Ammon's horn (tissue), 1 donor: ENCODE measurements at regions not wholly inside any gene's neighbourhood (a gene's known extent, or its start where the extent isn't known, plus 50 kb on each side); places are given as distances from the start of the nearest gene placed in this dataset.
"Not testable (repeated sequence)": the region's sequence is repeated elsewhere in the genome, so short reads cannot be mapped to it uniquely, and the experiment has no call there.

Source experiments
- DNase-seq: peaks from one replicate; pipeline ENCODE4 v3.0.0-alpha.2; 2016; ENCODE audit warnings: low spot score

- no peak for DNase-seq
These were observed 155.0 kb downstream of the CYSLTR2 start for GRCh38 chr13:48808683-48809082.

GRCh38 chr13:48810013-48810412, 156.3 kb downstream of the CYSLTR2 start:
- no peak for DNase-seq

- peak; percentile 11 for DNase-seq
These were observed 159.8 kb downstream of the CYSLTR2 start for GRCh38 chr13:48813518-48813917.

GRCh38 chr13:48816700-48817099, 159.0 kb upstream of the FNDC3A start:
- DNase-seq, result no peak

- no peak for DNase-seq
These were observed 158.4 kb upstream of the FNDC3A start for GRCh38 chr13:48817166-48817802.

GRCh38 chr13:48818495-48819356, 157.0 kb upstream of the FNDC3A start:
- DNase-seq, result no peak

GRCh38 chr13:48819376-48819775, 156.3 kb upstream of the FNDC3A start:
- DNase-seq, result no peak

GRCh38 chr13:48819899-48820298, 155.8 kb upstream of the FNDC3A start:
- no peak for DNase-seq

- DNase-seq, result not testable (repeated sequence)
These were observed 152.2 kb upstream of the FNDC3A start for GRCh38 chr13:48823526-48823925.

GRCh38 chr13:48826039-48826438, 149.7 kb upstream of the FNDC3A start:
- no peak for DNase-seq

- DNase-seq, result not testable (repeated sequence)
These were observed 148.7 kb upstream of the FNDC3A start for GRCh38 chr13:48826922-48827454.

- DNase-seq, result no peak
These were observed 148.0 kb upstream of the FNDC3A start for GRCh38 chr13:48827709-48828108.

- DNase-seq, result peak; percentile 51
These were observed 146.7 kb upstream of the FNDC3A start for GRCh38 chr13:48828962-48829411.

- DNase-seq, result no peak
These were observed 146.2 kb upstream of the FNDC3A start for GRCh38 chr13:48829536-48829935.

- no peak for DNase-seq
These were observed 144.5 kb upstream of the FNDC3A start for GRCh38 chr13:48831248-48831647.

- DNase-seq, result no peak
These were observed 142.3 kb upstream of the FNDC3A start for GRCh38 chr13:48833412-48833811.

- DNase-seq, result not testable (repeated sequence)
These were observed 140.4 kb upstream of the FNDC3A start for GRCh38 chr13:48835326-48835725.

GRCh38 chr13:48838193-48838973, 137.3 kb upstream of the FNDC3A start:
- DNase-seq, result no peak

- DNase-seq, result no peak
These were observed 136.5 kb upstream of the FNDC3A start for GRCh38 chr13:48839171-48839570.

GRCh38 chr13:48840366-48840765, 135.3 kb upstream of the FNDC3A start:
- no peak for DNase-seq

GRCh38 chr13:48842316-48842715, 133.4 kb upstream of the FNDC3A start:
- no peak for DNase-seq
